ENCODE measurements at regions not wholly inside any gene's neighbourhood (a gene's known extent, or its start where the extent isn't known, plus 50 kb on each side); places are given as distances from the start of the nearest gene placed in this dataset.

DNA sequence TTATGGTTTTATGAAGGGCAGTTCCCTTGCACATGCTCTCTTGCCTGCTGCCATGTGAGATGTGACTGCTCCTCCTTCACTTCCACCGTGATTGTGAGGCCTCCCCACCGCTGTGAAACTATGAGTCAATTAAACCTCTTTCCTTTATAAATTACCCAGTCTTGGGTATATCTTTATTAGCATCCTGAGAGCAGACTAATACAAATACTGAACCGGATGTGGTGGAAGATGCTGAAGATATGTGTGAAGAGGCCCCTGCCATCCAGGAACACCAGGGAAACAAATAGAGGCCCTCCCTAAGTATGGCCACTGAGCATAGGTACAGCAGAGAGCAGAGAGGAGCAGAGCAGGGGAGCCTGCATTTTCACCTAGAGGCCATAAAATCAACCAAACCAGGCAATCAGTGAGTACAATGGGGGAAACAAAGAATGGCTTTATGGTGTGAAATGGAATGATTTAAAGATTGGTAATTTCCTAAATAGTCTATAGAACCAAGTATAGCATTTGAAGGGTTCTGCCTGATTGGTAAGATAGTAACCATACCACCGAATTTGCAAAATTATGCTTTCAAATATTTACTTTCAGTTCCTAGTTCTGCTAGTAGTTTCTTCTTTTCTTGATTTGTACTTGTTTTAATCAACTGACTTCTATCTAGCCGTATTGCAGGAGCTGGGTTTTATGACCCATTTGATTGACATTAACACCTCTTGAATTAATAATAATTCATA, 421.6 kb downstream of the IRX1 start:
- no peaks in the 10 kb centered on the region for H3K27me3 ChIP-seq (ENCODE audit: control insufficient read depth, insufficient read depth, low read length)
- H3K36me3 ChIP-seq (ENCODE audit: control insufficient read depth in 2 of 3, insufficient read depth in 3 of 3, low read length in 3 of 3), result no peaks in the 10 kb centered on the region
- no peak for DNase-seq
- no peak overlapping the region for H3K9ac ChIP-seq (ENCODE audit: low read length in 3 of 3)
- no peaks in the 10 kb centered on the region for H3K9me3 ChIP-seq (ENCODE audit: control insufficient read depth in 2 of 3, insufficient read depth in 1 of 3, low read length in 3 of 3)
- TF ChIP-seq, protein P1, sequence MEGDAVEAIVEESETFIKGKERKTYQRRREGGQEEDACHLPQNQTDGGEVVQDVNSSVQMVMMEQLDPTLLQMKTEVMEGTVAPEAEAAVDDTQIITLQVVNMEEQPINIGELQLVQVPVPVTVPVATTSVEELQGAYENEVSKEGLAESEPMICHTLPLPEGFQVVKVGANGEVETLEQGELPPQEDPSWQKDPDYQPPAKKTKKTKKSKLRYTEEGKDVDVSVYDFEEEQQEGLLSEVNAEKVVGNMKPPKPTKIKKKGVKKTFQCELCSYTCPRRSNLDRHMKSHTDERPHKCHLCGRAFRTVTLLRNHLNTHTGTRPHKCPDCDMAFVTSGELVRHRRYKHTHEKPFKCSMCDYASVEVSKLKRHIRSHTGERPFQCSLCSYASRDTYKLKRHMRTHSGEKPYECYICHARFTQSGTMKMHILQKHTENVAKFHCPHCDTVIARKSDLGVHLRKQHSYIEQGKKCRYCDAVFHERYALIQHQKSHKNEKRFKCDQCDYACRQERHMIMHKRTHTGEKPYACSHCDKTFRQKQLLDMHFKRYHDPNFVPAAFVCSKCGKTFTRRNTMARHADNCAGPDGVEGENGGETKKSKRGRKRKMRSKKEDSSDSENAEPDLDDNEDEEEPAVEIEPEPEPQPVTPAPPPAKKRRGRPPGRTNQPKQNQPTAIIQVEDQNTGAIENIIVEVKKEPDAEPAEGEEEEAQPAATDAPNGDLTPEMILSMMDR (IDR thresholded peaks at IDR 0.05; ENCODE audit: borderline replicate concordance, extremely low read depth, insufficient read depth), result no peak
- FAIRE-seq, result no peak
- H3K4me1 ChIP-seq (ENCODE audit: control insufficient read depth in 2 of 3, insufficient read depth in 2 of 3, low read depth in 1 of 3, low read length in 3 of 3), result no peaks in the 10 kb centered on the region
- intact Hi-C loops (cut with DNase I), result no loop called here
- no peak overlapping the region for H3K27ac ChIP-seq (ENCODE audit: low read depth in 2 of 2, low read length in 2 of 2)
- no peak overlapping the region for H3K4me3 ChIP-seq (ENCODE audit: low read length in 3 of 3)

DNA sequence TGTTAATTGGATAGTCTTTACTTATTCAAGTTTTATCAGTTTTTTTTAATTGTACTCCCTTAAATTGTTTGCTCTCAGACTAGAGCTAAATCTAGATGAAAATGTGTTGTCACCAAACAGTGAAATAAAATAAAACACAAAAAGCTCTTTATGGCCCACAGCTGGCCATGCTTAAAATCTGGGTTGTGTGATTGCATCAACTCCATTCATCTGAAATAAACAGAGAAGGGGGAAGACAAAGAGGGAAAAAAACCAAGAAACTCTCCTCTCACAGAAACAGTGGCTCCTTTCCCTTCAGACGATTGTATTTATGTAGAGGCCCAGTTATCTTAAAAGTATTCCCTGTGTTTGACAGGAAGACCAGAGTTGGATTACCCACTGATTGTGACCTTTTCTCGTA, 422.4 kb downstream of the IRX1 start:
- DNase-seq (no peak), FAIRE-seq (no peak)
- Histone ChIP-seq H3K4me3 (ENCODE audit: low read length in 3 of 3) (no peak overlapping the region), H3K9me3 (ENCODE audit: control insufficient read depth in 2 of 3, insufficient read depth in 1 of 3, low read length in 3 of 3) (no peaks in the 10 kb centered on the region), H3K36me3 (ENCODE audit: control insufficient read depth in 2 of 3, insufficient read depth in 3 of 3, low read length in 3 of 3) (no peaks in the 10 kb centered on the region), H3K4me1 (ENCODE audit: control insufficient read depth in 2 of 3, insufficient read depth in 2 of 3, low read depth in 1 of 3, low read length in 3 of 3) (no peaks in the 10 kb centered on the region), H3K27me3 (ENCODE audit: control insufficient read depth, insufficient read depth, low read length) (no peaks in the 10 kb centered on the region), H3K9ac (ENCODE audit: low read length in 3 of 3) (no peak overlapping the region), H3K27ac (ENCODE audit: low read depth in 2 of 2, low read length in 2 of 2) (no peak overlapping the region)
- TF ChIP-seq, protein P1 (IDR thresholded peaks at IDR 0.05; ENCODE audit: borderline replicate concordance, extremely low read depth, insufficient read depth), result no peak
- intact Hi-C loops (cut with DNase I), result no loop called here

DNA sequence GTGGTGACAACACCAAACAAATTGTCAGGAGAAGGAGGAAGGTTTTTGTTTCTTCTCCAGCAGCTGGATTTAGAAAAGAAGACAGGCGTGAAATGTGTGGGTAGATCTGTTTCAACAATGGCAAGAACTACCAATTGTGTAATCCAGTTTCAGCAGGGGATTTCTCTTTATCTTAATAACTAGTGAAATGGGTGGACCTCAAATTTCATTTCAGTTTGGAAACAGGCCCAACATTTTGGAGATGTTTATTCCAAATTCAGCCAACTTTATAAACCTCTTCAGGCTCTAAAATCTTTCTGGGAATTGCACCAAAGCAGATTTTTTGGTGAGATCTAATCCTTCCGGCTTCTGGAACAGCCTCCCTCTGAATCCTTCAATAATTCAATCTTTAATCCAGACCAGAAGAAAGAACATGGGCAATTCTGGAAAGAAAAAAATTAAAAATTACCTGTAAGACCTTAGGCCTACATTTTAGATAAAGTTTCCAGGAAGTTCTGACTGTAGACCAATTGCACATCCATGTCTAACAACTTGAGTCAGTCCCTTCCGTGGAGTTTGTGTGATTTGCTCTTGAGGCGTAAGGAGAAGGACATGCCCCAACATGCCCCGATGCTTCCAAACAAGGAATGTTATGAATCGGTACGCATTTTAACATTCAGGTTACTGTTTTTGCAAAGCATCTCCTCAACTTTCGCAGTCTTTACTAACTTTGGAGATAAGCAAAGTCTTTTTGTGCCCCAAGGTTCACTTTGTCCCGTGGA, 423.6 kb downstream of the IRX1 start:
- no peak for FAIRE-seq
- intact Hi-C loops (cut with DNase I), result no loop called here
- no peak overlapping the region for H3K4me3 ChIP-seq (ENCODE audit: low read length in 3 of 3)

More for the DNA sequence above, 423.6 kb downstream of the IRX1 start:
- TF ChIP-seq, protein P1 (IDR thresholded peaks at IDR 0.05; ENCODE audit: borderline replicate concordance, extremely low read depth, insufficient read depth), result no peak
- Histone ChIP-seq H3K36me3 (ENCODE audit: control insufficient read depth in 2 of 3, insufficient read depth in 3 of 3, low read length in 3 of 3) (no peaks in the 10 kb centered on the region), H3K4me1 (ENCODE audit: control insufficient read depth in 2 of 3, insufficient read depth in 2 of 3, low read depth in 1 of 3, low read length in 3 of 3) (no peaks in the 10 kb centered on the region), H3K27me3 (ENCODE audit: control insufficient read depth, insufficient read depth, low read length) (no peaks in the 10 kb centered on the region), H3K27ac (ENCODE audit: low read depth in 2 of 2, low read length in 2 of 2) (no peak overlapping the region), H3K9ac (ENCODE audit: low read length in 3 of 3) (no peak overlapping the region), H3K9me3 (ENCODE audit: control insufficient read depth in 2 of 3, insufficient read depth in 1 of 3, low read length in 3 of 3) (no peaks in the 10 kb centered on the region)
- DNase-seq, result no peak

All from kidney (tissue), 13 donors.